Prostate gland (tissue), 2 donors: ENCODE measurements at regions not wholly inside any gene's neighbourhood (a gene's known extent, or its start where the extent isn't known, plus 50 kb on each side); places are given as distances from the start of the nearest gene placed in this dataset.

ENCODE experiments used
- CTCF ChIP-seq, 4 experiments: fragments of 200-600 bp in 2 of 4; fragments of 450-650 bp in 2 of 4; sonication (generic) in 2 of 4; IDR thresholded peaks; 1 replicate in 3 of 4; 2 replicates in 1 of 4; pipeline ENCODE4 v1.5.1; 2016 to 2019; ENCODE audit warnings: antibody characterized with exemption in 4 of 4, mild to moderate bottlenecking in 2 of 4, moderate library complexity in 2 of 4
- POLR2A ChIP-seq: fragments of 450-650 bp; IDR thresholded peaks from one replicate; pipeline ENCODE4 v1.6.1; 2016; ENCODE audit warnings: antibody characterized with exemption, mild to moderate bottlenecking
- POLR2AphosphoS5 ChIP-seq: sonication (generic); formaldehyde crosslinking; IDR thresholded peaks from one replicate; pipeline ENCODE4 v1.6.1; 2017; ENCODE audit warnings: antibody characterized with exemption

- TF ChIP-seq POLR2AphosphoS5: no peak
- TF ChIP-seq CTCF (IDR thresholded peaks at IDR 0.05): no peak
- TF ChIP-seq POLR2A: no peak
These were observed 262.1 kb upstream of the DACH1 start for GRCh38 chr13:72129117-72129516.
